HK-2 (cell line): ENCODE measurements at regions not wholly inside any gene's neighbourhood (a gene's known extent, or its start where the extent isn't known, plus 50 kb on each side); places are given as distances from the start of the nearest gene placed in this dataset.
"Not testable (repeated sequence)": the region's sequence is repeated elsewhere in the genome, so short reads cannot be mapped to it uniquely, and the experiment has no call there.

Experiments
- DNase-seq: peaks from one replicate; pipeline ENCODE4 v3.0.0-alpha.2; 2018; ENCODE audit not compliant: unreplicated experiment

DNA sequence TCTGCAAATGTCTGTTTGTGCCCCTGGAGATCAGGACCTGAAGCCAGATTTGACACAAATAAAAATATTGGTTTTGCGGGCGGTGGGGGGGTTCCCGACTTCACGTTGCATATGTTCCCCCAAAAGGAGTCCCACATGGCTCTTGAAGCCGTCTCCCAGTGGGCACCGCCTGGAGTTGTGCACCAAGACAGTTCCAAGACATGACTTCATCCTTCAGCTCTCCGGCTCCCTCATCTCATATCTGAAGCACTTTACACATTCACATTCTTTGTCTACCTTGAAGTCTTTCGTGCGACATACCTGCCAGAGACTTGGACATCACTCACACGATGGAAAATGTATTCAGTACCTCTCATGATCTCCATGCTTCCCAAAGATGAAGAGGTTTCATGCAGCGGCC is 362.8 kb upstream of the FOXK1 start:
- DNase-seq = no peak

DNA sequence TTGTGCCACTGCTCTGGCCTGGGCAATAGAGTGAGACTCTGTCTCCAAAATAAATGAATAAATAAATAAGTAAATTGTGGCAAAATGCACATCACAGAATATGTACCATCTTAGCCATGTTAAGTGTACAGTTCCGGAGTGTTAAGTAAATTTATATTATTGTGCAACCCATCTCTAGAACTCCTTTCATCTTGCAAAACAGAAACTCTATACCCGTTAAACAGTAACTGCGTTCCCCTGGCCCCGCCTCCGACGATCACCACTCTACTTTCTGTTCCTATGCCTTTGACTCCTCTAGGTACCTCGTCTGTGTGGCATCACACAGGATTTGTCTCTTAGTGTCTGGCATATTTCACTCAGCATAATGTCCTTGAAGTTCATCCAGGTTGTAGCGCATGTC is 356.4 kb upstream of the FOXK1 start:
- DNase-seq = no peak

DNA sequence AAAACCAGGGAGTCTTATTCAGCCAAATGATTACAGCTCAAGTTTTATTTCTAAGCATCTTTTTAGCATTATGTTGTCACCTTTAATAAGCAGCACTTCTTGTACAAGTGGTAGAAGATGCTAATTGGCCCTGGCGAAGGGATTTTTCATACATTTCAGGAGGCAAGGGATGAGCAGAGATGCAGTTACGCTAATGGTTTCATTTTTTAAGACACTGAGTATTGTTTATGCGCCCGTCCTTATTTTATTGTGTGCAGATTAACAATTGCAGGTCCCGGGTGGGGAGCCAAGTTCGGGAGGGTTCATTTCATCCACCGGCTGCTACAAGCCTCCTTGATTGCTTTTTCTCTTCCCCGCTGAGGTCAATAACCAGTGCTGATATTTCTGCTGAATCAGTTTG is 350.4 kb upstream of the FOXK1 start:
- DNase-seq = no peak

DNA sequence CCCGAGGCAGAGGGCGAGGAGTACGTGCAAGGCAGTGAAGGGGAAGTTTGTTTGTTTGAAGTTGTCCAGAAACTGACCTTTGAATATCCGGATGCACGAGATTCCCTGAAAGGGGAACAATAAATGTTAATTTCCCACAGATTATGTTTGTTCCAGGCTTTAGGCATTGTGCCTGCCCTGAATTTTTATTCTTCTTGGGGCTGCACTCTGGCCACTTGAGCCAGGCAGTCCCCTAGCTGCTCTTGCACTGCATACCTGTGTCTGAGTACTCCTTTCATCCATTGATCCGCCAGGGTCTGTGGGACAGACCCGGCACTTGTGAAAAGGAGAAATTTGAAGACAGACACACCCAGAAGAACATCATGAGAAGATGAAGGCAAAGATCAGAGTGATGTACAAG is 343.5 kb upstream of the FOXK1 start:
- DNase-seq = no peak

DNA sequence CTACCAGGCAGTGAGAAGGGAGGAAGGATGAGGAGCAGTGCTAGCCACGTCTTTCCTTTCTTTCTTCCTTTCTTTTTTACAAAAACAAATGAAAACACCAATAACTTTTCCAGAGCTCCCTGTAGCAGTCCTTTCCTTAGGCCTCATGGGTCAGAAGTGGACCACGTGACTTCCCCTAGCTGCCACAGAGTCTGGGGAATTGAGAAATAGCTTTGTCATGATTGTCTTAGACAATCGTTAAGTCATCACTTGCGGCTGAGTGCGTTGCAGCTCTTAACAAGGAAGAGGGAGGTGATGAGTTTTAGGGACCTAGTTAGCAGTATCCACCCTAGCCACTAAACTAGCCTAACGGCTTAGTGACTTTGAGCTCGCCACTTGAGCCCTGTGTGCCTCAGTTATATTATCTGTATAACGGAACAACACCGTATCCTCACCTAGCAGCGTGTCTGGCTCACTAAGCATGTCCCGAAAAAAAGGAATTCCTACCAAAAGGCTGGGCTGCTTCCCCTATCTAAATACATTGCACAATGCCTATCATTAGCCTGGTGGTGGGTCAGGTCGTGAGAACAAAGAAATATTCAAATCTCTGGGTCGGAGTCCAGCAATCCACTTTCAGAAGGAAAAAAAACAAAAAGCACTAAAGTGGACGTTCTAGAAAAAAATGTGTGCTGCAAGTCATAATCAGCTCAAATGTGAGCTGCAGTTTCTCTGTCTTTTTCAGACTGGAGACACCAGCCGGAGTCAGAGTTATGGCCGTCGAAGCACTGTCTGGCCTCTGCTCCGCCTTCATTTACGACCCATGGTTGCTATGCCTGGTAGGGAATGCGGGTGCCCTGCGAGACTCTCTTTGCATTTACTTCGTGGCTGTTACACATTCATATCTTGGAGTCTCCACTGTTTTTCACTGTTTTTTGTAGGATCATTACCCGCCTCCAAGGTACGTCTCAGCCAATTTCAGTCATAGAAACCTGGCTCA is 338.5 kb upstream of the FOXK1 start:
- no peak for DNase-seq

DNA sequence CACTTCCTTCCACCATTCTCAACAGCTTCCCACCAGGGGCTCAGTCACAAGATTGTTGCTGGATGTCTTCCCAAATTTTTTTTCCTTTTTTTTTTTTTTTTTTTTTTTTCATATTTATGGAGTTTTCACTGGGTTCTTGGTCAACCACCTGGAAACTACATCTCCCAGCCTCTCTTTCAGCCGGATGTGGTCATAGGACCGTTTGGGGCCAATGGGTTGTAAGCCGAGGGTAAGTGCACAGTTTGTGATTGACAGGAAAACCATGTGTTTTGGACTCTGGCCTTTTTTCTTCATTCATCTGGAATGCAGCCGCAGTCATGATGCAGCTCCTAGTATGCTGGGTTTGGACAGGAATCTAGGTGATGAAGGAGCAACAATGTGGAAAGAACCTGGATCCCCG is 337.1 kb upstream of the FOXK1 start:
- no peak for DNase-seq

DNA sequence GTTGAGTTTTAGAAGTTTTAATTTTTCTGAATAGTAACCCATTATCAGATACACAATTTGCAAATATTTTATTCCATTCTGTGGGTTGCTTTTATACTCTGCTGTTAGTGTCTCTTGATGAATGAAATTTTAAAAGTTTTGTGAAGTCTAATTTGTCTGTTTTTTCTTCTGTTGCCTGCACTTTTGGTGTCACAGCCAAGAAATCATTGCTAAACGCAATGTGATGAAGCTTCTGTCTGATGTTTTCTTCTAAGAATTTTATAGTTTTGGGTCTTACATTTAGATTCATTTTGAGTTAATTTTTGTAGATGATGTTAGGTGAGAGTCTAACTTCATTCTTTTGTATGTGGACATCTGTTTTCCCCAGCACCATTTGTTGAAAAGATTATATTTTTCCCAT is 330.0 kb upstream of the FOXK1 start:
- DNase-seq = no peak

DNA sequence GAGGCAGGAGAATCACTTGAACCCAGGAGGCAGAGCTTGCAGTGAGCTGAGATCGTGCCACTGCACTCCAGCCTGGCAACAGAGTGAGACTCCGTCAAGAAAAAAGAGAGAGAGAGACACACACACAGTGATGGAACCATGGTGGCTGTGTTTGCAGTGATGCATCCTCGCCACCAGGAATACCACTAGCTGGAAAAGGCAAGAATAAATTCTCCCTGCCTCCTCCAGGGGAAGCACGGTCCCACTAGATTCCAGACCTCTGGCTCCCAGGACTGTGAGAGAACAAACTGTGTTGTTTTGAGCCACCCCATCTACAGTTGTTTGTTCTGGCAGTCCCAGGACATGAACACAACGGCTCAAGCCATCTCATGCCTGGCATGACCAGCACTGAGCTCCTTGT is 320.3 kb upstream of the FOXK1 start:
- no peak for DNase-seq

DNA sequence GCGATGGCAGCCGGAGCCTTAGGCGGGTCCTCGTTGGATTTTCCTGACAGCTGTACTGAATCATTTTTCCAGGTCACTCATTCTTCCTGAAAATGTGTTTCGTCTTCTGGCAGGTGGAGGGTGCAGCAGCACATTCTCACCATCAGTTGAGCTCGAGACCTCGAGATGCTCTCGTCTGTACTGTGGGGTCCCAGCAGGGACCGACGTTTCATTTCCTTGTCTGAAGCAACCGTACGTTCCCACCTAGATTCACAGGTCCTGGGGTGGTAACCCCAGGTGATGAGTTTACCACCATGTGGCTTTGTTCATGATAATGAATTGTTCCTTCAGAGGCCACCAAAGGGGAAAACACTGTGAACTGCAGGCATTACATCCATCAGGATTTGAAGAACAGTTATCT is 298.5 kb upstream of the FOXK1 start:
- no peak for DNase-seq

DNA sequence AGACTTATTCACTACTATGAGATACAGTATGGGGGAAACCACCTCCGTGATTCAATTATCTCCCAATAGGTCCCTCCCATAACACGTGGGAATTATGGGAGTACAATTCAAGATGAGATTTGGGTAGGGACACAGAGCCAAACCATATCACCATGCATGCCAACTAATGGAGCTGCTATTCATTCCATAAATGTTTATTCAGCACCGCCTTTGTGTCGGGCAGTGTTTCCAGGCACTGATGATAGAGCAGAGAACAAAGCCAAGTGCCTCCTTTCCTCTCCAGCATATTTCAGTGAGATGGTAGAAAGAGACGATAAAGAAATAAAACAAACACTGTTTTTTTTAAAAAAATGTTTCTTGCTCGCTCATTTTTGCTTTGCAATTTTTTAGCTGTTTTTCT is 295.9 kb upstream of the FOXK1 start:
- no peak for DNase-seq

DNA sequence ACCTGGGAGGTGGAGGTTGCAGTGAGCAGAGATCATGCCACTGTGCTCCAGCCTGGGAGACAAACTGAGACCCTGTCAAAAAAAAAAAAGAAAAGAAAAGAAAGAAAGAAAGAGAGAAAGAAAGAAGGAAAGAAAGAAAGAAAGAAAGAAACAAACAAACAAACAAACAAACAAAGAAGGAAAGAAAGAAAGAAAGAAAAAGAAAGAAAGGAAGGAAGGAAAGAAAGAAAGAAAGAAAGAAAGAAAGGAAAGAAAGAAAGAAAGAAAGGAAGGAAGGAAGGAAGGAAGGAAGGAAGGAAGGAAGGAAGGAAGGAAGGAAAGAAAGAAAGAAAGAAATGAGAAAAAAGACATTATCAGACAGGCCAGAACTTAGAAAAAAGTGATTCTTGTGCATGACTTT is 291.0 kb upstream of the FOXK1 start:
- DNase-seq = not testable (repeated sequence)

DNA sequence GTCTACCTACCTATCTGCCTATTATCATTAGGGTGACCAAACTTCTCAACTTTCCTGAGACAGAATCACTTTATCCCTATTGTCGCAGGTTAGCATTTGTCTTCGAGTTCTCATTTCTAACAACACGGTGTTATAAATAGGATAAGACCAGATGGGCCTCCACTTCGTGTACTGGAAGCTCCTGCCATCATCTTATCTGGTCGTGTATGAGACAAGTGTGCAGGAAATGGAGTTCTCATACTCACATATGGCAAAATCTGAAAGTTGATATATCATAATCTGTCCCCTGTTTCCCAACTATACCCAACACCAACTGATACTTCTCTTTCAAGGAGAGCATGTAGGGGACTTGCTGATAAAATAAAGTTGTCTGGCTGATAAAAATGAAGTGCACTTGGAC is 287.4 kb upstream of the FOXK1 start:
- DNase-seq = no peak

DNA sequence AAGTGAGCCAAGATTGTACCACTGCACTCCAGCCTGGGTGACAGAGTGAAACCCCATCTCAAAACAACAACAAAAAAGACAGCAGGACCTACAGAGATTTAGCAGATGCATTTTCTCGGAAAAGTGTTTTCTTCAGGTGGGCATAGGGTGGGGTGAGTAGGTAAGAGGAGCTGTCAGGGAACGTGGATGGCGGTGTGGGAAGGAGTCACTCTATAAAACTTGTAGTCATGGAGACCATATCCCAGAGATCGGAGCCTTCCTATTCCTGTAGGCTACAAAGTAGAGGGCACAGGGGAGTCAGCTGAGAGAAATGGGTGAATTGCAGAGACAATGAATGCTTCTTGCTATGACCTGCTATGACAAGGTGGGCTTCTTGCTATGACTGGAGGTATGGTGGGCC is 283.0 kb upstream of the FOXK1 start:
- no peak for DNase-seq

DNA sequence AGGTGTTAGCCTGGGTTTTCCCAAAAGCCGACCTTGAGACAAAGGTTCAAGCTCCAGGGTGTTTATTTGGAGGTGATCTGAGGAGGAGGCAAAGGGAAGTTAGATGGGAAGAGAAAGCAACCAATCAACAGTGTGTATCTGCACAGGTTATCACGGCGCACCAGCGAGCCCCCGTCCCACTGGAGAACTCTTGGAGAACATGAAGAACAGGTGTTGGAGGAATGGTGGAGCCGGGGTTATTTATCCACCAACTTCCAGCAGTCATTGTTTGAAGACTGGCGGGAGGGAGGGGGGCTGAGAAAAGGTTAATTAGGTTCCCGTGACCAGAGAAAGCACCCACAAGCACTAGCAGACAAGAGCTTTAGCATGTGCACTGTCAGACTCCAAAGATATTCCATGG is 282.5 kb upstream of the FOXK1 start:
- no peak for DNase-seq

DNA sequence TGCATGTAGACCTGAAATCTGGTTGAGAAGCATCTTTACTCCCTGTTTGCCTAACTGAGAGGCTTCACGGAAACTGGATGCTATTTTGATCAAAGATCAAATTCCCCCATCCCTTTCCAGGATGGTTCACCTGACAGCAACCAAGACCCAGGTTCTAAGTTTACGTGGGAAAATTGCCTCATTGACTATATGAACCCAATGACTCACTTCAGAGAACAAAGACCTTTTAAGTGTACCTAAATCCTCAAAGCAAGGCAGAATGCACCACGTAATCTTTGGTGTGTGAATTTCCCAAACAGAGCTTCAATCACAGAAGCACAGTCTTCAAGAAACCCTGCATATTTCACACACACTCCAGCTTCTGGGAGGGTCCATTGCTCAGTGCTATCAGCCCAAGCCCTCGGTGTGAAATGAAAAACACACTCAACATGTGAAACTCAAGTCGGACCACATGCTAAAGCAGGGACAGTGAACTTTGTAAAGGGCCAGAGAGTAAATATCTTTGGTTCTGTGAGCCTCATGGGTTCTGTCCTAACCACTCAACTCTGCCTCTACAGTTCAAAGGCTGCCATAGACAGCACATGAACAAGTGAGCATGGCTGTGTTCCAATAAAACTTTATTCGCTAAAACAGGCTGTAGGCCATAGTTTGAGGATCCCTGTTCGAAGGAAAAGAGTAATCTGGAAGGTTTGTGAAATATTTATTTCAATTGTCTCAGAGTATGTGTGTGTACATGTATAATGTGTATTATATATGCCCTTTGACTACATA is 275.6 kb upstream of the FOXK1 start:
- no peak for DNase-seq

DNA sequence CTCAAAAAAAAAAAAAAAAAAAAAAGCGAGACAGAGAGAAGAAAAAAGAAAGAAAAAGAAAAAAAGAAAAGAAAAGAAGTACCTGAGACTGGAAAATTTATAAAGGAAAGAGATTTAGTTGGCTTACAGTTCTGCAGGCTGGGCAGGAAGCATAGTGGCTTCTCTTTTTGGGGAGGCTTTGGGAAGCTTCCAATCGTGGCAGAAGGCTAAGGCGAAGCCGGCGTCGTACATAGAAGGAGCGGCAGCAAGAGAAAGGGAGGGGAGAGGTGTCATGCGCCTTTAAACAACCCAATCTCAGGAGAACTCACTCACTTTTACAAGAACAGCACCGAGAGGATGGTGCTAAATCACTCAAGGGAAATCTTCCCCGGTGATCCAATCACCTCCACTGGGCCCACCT is 272.1 kb upstream of the FOXK1 start:
- no peak for DNase-seq

DNA sequence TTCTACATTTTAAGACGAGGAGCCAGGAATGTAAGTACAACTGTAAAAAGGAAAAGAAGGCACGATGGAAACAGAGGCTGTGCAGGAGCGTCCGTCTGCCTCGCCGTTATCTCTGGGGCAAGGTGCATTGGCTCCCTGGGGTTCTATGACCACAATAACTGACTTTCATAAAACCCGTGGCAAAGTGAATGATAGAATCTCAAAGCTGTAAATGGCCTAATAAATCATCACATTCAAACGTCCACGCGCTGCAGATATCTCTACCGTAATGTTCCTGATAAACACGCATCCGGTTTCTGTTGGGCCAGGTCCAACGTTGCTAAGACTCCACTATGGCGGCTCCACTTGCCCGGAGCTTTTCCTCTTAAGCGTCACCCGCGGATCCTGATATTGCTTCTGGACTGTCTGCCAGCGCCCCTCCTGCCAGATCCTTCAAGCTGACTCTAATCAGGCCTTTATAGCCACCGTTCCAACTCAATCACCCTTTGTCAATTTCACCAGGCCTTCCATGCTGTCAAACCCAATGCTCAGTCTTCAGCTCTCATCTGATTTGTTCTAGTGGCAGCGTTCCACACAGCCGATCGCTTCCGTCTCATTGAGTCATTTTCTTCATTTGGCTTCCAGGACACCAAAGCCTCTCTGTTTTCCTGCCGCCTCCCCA is 265.6 kb upstream of the FOXK1 start:
- DNase-seq = no peak

DNA sequence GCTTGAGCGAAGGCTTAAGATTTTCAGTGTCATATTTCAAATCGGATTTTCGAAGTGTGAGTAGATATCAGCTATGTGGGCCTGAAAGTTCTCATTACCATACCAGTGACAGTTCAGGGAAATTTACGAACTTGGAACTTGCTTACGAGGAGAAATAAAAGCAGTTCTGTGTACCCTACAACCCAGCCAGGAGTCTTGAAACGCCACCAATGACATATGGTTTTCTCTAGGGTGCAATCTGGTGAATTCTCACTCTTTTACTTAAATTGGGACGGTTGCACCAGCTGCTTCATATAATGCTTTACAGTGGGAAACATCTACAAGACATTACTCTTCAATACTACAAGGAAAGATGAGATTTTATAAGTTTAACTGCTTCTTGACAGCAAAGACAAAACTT is 253.6 kb upstream of the FOXK1 start:
- no peak for DNase-seq

DNA sequence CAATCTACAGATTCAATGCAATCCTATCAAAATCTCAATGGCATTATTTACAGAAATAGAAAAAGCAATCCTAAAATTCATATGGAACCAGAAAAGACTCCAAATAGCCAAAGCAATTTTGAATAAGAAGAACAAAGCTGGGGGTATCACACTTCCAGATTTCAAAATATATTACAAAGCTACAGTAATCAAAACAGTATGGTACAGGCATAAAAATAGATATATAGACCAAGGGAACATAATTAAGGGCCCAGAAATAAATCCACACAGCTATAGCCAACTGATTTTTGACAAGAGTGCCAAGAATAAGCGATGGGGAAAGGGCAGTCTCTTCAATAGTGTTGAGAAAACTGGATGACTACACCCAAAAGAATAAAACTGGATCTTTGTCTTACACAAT is 251.9 kb upstream of the FOXK1 start:
- no peak for DNase-seq

DNA sequence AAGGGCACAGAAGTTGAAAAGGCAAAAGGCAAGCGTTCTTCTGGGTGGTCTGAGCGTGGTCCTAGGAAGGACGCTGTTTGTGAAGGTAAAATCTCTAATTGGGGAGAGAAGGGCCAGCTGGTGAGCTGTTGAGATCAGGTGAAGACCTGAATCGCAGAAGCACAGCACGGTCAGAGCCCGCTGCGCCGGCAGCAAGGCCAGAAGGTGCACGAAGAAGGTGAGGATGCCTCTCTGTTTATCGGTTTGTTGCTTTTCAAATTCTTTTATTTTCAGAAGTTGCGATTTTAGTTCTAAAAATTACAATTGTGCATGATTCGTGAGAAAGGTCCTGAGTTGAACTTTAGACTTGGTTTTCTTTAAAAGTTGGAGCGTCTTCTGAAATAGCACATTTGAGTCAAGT is 247.8 kb upstream of the FOXK1 start:
- no peak for DNase-seq

DNA sequence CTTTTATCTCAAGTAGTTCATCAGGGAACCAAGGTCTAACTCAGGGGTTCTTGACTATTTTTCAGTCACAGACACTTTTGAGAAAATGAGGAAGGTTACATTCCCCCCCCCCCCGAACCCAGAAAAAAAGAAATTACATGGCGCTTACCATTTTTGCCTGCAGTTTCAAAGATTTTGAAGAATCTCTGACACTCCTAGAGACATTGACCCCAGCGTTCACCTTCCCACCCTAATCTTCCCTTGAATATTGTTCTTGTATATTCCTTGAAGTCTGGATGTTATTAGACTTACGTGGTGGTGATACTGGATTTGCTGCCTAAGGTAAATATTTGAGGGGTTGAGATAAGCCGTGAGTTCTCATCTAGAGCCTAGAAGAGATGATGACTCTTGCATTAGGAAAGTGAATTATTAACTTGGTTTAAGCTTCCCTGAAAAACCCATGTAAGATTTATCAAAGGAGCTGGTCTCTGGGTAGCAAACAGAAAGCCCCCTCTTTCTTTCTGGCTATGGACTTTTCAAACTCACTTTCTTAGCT is 245.7 kb upstream of the FOXK1 start:
- DNase-seq = no peak

DNA sequence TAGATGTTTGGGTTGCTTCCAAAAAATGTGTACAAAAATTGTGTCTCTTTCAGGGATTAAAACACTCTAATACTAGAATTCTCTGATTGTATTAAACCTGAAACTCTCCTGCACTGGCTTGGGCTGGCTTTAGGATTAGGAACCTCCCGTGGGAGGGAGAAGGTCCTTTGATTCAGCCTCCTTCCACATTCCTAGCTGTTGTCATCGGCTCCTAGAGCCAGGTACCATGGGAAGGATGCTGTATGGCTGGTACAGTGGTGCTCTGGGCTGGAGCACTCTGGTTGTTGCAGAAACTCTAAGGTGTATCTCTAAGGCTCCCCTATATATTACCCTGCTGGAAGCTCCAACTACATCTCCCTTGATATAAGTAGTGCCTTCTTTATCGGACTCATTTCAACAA is 245.2 kb upstream of the FOXK1 start:
- no peak for DNase-seq
